ENCODE measurements at regions not wholly inside any gene's neighbourhood (a gene's known extent, or its start where the extent isn't known, plus 50 kb on each side); places are given as distances from the start of the nearest gene placed in this dataset.

DNA sequence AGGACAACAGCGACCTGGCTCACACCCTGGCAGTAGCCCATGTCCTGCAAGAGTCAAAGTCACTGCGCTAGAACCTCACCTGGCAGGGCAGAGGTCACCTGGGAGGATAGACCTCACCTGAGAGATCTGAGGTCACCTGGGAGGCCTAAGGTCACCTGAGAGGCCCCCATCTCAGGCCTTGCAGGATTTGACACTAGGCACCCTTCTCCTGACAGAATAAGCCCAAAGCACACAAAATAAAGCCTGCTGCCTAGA lies 75.2 kb upstream of the SPTLC1 start:
- TF ChIP-seq, protein P1, sequence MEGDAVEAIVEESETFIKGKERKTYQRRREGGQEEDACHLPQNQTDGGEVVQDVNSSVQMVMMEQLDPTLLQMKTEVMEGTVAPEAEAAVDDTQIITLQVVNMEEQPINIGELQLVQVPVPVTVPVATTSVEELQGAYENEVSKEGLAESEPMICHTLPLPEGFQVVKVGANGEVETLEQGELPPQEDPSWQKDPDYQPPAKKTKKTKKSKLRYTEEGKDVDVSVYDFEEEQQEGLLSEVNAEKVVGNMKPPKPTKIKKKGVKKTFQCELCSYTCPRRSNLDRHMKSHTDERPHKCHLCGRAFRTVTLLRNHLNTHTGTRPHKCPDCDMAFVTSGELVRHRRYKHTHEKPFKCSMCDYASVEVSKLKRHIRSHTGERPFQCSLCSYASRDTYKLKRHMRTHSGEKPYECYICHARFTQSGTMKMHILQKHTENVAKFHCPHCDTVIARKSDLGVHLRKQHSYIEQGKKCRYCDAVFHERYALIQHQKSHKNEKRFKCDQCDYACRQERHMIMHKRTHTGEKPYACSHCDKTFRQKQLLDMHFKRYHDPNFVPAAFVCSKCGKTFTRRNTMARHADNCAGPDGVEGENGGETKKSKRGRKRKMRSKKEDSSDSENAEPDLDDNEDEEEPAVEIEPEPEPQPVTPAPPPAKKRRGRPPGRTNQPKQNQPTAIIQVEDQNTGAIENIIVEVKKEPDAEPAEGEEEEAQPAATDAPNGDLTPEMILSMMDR (IDR thresholded peaks at IDR 0.05), result no peak
- no peak for TF ChIP-seq POLR2A (IDR thresholded peaks at IDR 0.05)

Measured in heart left ventricle (tissue), 13 donors.